GM19328 (cell line): ENCODE measurements at regions not wholly inside any gene's neighbourhood (a gene's known extent, or its start where the extent isn't known, plus 50 kb on each side); places are given as distances from the start of the nearest gene placed in this dataset.
A peak's percentile ranks its signal among the peaks of the same experiment; 100 is the strongest.
"Not testable (repeated sequence)": the region's sequence is repeated elsewhere in the genome, so short reads cannot be mapped to it uniquely, and the experiment has no call there.

ENCODE experiments used
- ATAC-seq: cut with Tn5 transposase; IDR thresholded peaks from one replicate; pipeline ENCODE4 v1.9.1; 2021; ENCODE audit warnings: mild to moderate bottlenecking, moderate library complexity; ENCODE audit not compliant: unreplicated experiment

DNA sequence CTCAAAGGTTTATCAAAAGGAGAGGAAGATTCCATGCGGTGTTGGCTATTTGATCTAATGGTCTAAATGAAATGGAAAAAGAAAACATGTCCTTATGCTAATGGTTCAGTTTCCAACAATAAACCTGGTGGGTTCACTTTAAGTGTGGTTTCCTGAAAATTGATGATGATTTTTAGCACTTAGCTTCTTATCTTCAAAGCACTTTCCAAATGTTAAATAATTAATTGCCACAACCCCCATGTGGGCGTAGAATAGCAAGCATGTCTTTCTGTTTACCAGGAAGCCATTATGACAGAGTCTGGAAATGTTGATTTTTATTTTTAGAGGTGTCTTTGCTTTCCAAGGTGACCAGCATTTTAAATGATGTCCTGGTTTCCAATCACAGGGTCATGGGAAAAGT lies 134.8 kb upstream of the SLC4A4 start:
- no peak for ATAC-seq

GRCh38 chr4:71206763-71207162 lies 132.1 kb upstream of the SLC4A4 start:
- no peak for ATAC-seq

DNA sequence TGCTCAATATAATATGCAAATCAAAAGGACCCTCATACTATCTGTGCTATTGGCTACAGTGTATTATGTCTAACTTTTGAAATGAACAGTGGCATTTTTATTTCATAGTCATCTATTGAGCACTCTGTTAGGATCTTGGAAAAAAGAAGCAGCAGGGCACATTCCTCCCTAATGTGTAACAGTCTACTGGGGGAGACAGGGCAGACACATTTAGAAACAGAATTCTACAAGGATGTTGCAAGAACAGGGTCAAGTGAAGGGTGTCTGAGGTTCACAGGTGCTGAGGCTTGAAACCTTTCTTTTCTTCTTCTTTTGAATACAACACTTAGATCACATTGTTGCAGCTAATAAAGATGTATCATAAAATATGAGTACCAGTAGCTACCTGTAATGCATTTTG lies 129.7 kb upstream of the SLC4A4 start:
- ATAC-seq = no peak

DNA sequence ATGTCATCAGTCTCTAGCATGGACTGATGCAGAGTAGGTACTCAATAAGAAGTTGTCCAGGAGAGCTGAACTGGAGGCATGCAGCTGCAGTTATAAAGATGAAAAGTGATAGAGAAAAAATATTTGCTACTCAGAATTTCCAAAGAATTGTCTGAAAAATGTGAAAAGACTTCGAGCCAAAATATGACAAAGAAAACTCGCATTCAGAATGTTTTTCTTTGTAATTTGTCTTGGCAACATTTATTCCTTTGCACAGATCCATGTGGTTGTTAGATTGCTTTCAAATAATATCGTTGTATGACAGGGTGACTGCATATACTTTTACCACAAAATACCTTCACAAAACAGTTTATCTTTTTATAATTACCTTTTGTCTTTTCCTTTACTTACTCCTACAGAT lies 128.0 kb upstream of the SLC4A4 start:
- no peak for ATAC-seq

GRCh38 chr4:71211748-71212147 lies 127.1 kb upstream of the SLC4A4 start:
- no peak for ATAC-seq

- ATAC-seq = no peak
Measured at GRCh38 chr4:71212216-71212615, 126.6 kb upstream of the SLC4A4 start.

DNA sequence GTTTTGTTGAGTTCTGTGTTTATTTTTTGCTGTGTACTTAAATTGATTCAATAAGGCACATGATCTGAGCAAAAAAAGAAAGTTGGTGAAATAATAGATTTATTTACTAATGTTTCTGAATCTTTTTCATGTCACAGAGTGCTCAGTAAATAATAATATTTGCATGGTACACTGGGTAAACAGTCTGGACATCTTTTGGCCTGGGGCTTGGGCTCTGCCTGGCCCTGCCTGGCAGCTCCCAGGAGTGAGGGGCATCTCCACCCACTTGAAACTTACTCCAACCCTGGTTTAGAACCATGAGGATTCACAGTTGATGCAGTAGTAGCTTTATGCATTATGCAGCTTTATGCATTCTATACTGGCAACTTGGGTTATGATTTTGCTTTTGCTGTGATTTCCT lies 124.2 kb upstream of the SLC4A4 start:
- no peak for ATAC-seq

- no peak for ATAC-seq
Measured at GRCh38 chr4:71216316-71216959, 122.4 kb upstream of the SLC4A4 start.

- ATAC-seq = no peak
Measured at GRCh38 chr4:71217688-71218087, 121.1 kb upstream of the SLC4A4 start.

DNA sequence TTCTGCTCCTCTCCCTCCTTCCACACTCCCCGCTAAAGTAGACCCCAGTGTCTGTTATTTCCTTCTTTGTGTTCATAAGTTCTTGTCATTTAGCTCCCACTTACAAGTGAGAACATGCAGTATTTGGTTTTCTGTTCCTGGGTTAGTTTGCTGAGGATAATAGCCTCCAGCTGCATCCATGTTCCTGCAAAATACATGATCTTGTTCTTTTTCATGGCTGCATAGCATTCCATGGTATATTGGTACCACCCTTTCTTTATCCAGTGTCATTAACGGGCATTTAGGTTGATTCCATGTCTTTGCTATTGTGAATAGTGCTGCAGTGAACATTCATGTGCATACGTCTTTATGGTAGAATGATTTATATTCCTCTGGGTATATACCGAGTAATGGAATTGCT lies 118.0 kb upstream of the SLC4A4 start:
- ATAC-seq = not testable (repeated sequence)

DNA sequence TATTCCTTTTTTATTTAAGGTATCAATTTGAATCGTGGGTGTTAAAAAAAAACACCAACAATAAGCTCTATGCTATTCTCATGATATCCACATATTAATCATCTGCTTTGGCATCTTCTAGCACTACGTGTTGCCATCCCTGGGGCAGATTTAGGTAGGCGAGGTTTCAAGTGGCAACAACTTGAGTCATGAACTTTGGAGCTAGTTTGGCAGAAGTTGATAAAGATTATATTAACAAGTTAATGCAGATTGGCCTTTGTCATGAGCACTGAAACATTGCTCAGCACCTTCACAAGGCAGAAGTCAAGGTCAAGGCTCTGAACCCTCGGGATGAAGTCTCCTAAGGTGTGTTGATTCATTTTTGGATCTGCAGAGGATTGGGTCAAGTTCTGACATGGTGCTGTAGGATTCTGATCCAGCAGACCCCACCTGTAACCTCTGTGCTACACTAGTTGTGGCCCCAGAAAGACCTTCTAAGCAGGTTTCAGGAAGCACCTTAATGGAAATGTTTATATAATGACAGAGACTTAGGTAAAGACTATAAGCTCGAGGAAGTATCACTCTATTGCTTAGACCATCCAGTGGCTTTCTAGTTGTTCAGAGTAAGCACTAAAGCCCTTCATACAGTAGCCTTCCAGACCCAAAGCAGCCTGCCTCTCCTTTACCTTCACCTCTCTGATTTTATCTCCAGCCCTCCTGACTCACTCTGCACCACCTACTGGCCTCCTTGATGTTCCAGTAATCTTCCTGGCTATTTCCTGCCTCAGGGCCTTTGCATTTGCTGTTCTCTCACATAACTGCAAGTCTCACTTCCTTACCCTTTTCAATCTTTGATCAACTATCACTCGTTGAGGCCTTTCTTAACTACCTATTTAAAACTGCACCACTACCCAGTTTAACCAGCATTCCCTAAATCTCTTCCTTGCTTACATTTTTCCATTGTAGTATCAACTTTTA lies 117.0 kb upstream of the SLC4A4 start:
- ATAC-seq = no peak

DNA sequence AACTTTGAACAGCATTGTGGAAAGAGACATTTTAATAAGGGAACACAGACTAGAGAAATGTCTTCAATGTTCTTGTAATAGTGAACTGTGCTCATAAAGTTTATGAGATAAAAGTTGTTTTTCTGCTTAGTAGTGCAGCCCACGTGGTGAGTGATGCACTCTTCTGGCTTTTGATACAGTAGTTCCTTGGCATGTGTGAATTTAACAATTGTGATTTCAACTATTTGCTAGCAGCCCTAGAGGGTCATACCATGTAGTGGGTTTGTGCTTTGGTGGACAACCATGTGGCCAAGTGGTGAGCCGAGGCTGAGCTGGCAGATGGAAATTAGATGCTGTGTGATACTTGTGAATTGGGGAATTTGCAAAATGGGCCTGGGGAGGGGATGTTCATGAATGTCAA lies 116.2 kb upstream of the SLC4A4 start:
- no peak for ATAC-seq

GRCh38 chr4:71229477-71230270 lies 109.1 kb upstream of the SLC4A4 start:
- ATAC-seq = peak; percentile 58

DNA sequence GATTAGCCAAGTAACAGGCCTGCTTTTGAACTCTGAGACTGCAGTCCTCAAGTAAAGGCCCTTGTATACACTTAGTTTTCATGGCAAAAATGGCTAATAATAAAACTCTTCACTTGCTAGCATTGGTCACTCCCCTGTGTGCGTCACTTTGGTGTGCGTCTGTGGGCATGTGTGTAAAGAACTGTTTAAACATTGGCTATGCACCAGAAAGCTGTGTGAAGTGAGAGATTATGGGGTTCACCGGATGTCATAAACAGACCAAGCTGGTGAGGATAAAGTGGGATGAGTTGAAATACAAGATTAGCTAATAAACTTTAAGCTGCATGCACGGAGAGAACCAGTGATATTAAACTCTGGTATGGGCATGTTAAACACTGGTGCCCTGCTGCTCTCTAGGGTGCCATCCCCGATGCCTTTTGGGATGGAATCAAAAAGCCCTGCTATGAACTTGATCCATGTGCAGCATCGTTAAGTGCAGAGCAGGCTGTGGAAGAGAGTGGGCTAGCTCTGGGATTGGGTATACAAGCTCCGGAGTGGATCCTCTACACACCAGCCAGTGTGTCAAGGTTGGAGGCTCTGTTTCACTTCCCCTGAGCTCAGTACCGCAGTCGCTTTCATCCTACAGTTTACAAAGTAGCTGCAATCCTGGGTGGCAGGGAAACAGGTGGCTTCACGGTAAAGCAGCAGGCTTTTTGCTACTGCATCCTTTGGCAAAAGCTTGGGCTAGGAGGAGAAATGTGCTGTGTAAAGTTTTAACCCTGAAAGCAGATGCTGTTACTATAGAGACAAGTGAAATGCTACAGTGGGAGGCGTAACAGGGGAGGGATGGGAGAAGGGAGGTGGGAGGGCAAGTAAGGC lies 108.3 kb upstream of the SLC4A4 start:
- ATAC-seq = no peak

- no peak for ATAC-seq
Measured at GRCh38 chr4:71231129-71232055, 107.4 kb upstream of the SLC4A4 start.

DNA sequence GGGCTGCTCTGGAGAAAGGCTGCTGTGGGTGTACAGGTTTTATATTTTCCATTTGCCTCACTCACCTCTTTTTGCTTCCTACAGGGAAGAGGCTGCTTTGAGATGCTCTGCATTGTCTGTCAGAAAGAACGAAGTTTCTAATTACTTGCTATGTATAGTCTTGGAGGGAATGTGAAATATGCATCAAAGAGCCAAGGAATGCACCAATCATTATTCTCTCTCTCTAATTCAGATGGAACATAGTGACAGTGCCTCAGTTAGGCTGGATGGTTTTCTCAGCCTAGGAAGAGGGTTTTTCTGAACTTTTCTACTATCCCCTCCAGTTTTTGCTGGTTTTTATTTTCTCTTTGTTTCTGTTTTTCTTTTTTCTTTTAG lies 106.8 kb upstream of the SLC4A4 start:
- ATAC-seq = no peak

GRCh38 chr4:71232846-71233245 lies 106.0 kb upstream of the SLC4A4 start:
- ATAC-seq = no peak

DNA sequence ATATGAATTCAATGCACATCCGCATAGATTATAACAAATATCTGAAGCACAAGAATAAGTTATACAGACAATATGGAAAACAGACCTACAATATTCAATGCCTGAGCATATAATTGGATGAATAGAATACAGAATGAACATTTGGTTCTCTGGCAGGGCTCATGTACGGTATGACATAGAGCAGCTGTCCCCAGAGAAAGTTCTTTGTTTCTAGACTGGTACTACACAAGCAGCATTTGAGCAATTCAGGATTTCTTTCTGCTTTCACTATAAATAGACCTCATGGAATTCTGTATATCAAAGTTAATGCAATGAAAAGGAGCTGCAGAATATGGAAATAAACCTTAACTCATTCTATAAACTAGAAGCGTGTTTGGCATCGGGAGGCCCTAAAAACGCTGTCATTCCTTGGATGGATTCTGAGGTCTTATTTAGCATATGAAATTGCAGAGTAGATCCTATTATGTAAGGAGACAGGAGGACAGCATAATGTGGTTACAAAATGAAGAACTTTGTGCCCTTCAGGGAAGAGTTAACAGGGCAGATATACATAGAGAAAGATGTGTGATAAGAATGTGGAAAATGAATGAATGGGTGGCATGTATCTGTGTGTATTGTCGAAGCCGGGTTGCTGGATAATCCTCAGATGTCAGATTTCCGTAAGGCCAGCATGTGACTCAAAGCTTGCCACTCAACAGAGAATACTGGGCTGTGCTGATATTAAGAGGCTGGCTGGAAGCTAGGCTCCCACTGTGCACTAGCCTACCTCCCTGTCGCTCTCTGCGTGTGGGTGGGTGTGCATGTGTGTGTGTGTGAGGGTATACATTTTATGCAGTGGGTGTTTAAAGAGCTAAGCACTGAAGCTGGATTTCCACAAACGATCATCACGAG lies 103.3 kb upstream of the SLC4A4 start:
- ATAC-seq = no peak

DNA sequence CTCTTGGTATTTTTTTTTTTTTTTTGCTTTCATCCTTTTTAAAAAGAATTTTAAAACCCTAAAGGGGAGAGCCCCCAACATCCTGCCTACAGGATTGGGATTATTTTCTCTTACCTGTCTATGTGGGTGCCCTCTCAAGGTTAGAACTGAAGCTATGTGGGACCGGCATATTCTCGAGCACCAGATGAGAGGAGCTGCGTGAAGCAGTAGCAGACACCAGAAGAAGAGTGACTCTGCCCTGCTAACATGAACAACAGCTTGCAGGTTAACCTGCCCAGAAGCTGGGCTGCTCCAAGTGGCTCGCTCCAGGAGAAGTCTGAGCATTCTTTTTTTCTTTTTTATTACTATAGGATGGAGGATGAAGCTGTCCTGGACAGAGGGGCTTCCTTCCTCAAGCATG lies 102.6 kb upstream of the SLC4A4 start:
- ATAC-seq = no peak
